HEK293T (cell line): ENCODE measurements at regions not wholly inside any gene's neighbourhood (a gene's known extent, or its start where the extent isn't known, plus 50 kb on each side); places are given as distances from the start of the nearest gene placed in this dataset.

Source experiments
- CTCF ChIA-PET: fragments of 350-600 bp; formaldehyde crosslinking; extraction: SDS; loops from one replicate; lab custom pipeline; 2021; ENCODE audit warnings: antibody characterized with exemption, inconsistent platforms; lab: Yijun Ruan, JAX
- POLR2A ChIA-PET: fragments of 350-600 bp; formaldehyde crosslinking; extraction: SDS; loops from one replicate; lab custom pipeline; 2020; ENCODE audit warnings: antibody characterized with exemption, inconsistent platforms; lab: Yijun Ruan, JAX
- DNase-seq: peaks from one replicate; pipeline ENCODE4 v3.0.0; 2012; ENCODE audit warnings: mixed read lengths; ENCODE audit errors: extremely low spot score
- ARNT ChIP-seq: fragments of 450-650 bp; IDR thresholded peaks from 2 replicates; pipeline ENCODE4 v1.6.1; 2017; ENCODE audit warnings: mild to moderate bottlenecking
- BHLHE40 ChIP-seq: fragments of 450-650 bp; IDR thresholded peaks from 2 replicates; pipeline ENCODE4 v1.6.1; 2016; ENCODE audit warnings: mild to moderate bottlenecking, moderate library complexity, borderline replicate concordance
- CTBP1 ChIP-seq: fragments of 450-650 bp; IDR thresholded peaks from 2 replicates; pipeline ENCODE4 v1.6.1; 2016; ENCODE audit warnings: borderline replicate concordance
- ELF4 ChIP-seq: fragments of 450-650 bp; IDR thresholded peaks from 2 replicates; pipeline ENCODE4 v1.6.1; 2017; ENCODE audit warnings: antibody characterized with exemption
- FOXA1 ChIP-seq: fragments of 450-650 bp; IDR thresholded peaks from 2 replicates; pipeline ENCODE4 v1.6.1; 2016; ENCODE audit warnings: mild to moderate bottlenecking
- FOXK2 ChIP-seq: fragments of 450-650 bp; IDR thresholded peaks from 2 replicates; pipeline ENCODE4 v1.6.1; 2016; ENCODE audit warnings: mild to moderate bottlenecking
- HDGF ChIP-seq: fragments of 450-650 bp; IDR thresholded peaks from 2 replicates; pipeline ENCODE4 v1.6.1; 2017; ENCODE audit warnings: antibody characterized with exemption, borderline replicate concordance
- L3MBTL2 ChIP-seq: fragments of 450-650 bp; conservative IDR thresholded peaks from 2 replicates; pipeline ENCODE4 v1.6.1; 2016; ENCODE audit warnings: mild to moderate bottlenecking
- LEF1 ChIP-seq: fragments of 450-650 bp; IDR thresholded peaks from 2 replicates; pipeline ENCODE4 v1.6.1; 2017; ENCODE audit warnings: mild to moderate bottlenecking, borderline replicate concordance
- NFRKB ChIP-seq: fragments of 450-650 bp; IDR thresholded peaks from 2 replicates; pipeline ENCODE4 v1.6.1; 2016; ENCODE audit warnings: mild to moderate bottlenecking, moderate library complexity
- SP1 ChIP-seq: fragments of 450-650 bp; IDR thresholded peaks from 2 replicates; pipeline ENCODE4 v1.6.1; 2017
- SUZ12 ChIP-seq: fragments of 450-650 bp; IDR thresholded peaks from 2 replicates; pipeline ENCODE4 v1.6.1; 2016; ENCODE audit warnings: mild to moderate bottlenecking
- TARDBP ChIP-seq: fragments of 450-650 bp; IDR thresholded peaks from 2 replicates; pipeline ENCODE4 v1.6.1; 2016
- ZNF384 ChIP-seq: fragments of 450-650 bp; IDR thresholded peaks from 2 replicates; pipeline ENCODE4 v1.6.1; 2016
- TF ChIP-seq, protein P1 (sequence below): fragments of 450-650 bp; IDR thresholded peaks from 2 replicates; pipeline ENCODE4 v1.6.1; 2016

- ChIA-PET CTCF (no interaction called here), POLR2A (no interaction called here)
- no peak for DNase-seq
- TF ChIP-seq, protein P1, sequence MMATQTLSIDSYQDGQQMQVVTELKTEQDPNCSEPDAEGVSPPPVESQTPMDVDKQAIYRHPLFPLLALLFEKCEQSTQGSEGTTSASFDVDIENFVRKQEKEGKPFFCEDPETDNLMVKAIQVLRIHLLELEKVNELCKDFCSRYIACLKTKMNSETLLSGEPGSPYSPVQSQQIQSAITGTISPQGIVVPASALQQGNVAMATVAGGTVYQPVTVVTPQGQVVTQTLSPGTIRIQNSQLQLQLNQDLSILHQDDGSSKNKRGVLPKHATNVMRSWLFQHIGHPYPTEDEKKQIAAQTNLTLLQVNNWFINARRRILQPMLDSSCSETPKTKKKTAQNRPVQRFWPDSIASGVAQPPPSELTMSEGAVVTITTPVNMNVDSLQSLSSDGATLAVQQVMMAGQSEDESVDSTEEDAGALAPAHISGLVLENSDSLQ, result no peak
These were observed 230.4 kb upstream of the MYT1L start for GRCh38 chr2:2561346-2562095.

GRCh38 chr2:2560374-2561015 is 229.4 kb upstream of the MYT1L start:
- CTCF ChIA-PET, result no interaction called here
- DNase-seq, result no peak
- POLR2A ChIA-PET, result no interaction called here
- TF ChIP-seq SP1 (no peak), L3MBTL2 (no peak), ELF4 (no peak), CTBP1 (no peak), ARNT (no peak), ZNF384 (no peak), FOXK2 (no peak), FOXA1 (no peak), LEF1 (no peak), SUZ12 (no peak)
- TF ChIP-seq, protein P1, result no peak

- TF ChIP-seq, protein P1, result no peak
- ChIA-PET POLR2A (no interaction called here), CTCF (no interaction called here)
- no peak for DNase-seq
These were observed 227.4 kb upstream of the MYT1L start for GRCh38 chr2:2558476-2558875.

GRCh38 chr2:2557475-2557874 is 226.4 kb upstream of the MYT1L start:
- ChIA-PET CTCF (no interaction called here), POLR2A (no interaction called here)
- no peak for DNase-seq
- TF ChIP-seq SUZ12 (no peak), SP1 (no peak), NFRKB (no peak), L3MBTL2 (no peak), BHLHE40 (no peak), ZNF384 (no peak), FOXA1 (no peak), TARDBP (no peak), FOXK2 (no peak), LEF1 (no peak), ARNT (no peak), HDGF (no peak)
- TF ChIP-seq, protein P1, result no peak

GRCh38 chr2:2550856-2551255 is 219.8 kb upstream of the MYT1L start:
- POLR2A ChIA-PET, result no interaction called here

More at GRCh38 chr2:2550856-2551255, 219.8 kb upstream of the MYT1L start:
- CTCF ChIA-PET, result no interaction called here
- no peak for DNase-seq
- TF ChIP-seq SP1 (no peak), HDGF (no peak), ZNF384 (no peak), TARDBP (no peak), CTBP1 (no peak), SUZ12 (no peak), LEF1 (no peak), FOXK2 (no peak), ARNT (no peak), FOXA1 (no peak), L3MBTL2 (no peak), BHLHE40 (no peak)
- TF ChIP-seq, protein P1, result no peak
